Esophagus squamous epithelium (tissue), 4 donors: ENCODE measurements at regions not wholly inside any gene's neighbourhood (a gene's known extent, or its start where the extent isn't known, plus 50 kb on each side); places are given as distances from the start of the nearest gene placed in this dataset.

Experiments
- POLR2A ChIP-seq, 4 donors: fragments of 450-650 bp; IDR thresholded peaks; one replicate each; pipeline ENCODE4 v1.6.1; 2017; ENCODE audit warnings: antibody characterized with exemption in 4 of 4, mild to moderate bottlenecking in 4 of 4, moderate library complexity in 3 of 4
- TF ChIP-seq, protein P1 (sequence below), 6 experiments: fragments of 450-650 bp in 4 of 6; fragments of 200-600 bp in 2 of 6; sonication (generic) in 2 of 6; IDR thresholded peaks; one replicate each; pipeline ENCODE4 v1.5.1; 2016 to 2019; ENCODE audit warnings: antibody characterized with exemption in 6 of 6, mild to moderate bottlenecking in 4 of 6, moderate library complexity in 4 of 6

DNA sequence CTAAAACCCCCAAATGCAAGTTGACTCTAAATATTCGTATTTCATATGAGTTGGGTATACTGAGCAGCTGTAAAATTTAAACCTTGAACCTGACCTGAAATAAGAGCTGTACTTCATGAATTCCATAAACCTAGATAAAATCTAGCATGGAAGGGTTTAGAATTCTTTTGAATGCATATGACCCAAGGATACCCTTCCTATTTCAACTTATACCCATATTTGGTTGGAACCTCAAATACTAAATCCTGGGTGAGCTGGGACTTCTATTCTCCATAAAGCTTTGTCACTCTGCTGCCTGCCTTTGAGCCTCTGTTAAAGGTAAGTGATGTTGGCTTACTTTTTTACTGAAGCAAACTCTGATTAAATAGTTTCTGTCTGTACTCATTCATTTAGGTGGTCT is 994.6 kb downstream of the SUCLG1 start:
- TF ChIP-seq, protein P1, sequence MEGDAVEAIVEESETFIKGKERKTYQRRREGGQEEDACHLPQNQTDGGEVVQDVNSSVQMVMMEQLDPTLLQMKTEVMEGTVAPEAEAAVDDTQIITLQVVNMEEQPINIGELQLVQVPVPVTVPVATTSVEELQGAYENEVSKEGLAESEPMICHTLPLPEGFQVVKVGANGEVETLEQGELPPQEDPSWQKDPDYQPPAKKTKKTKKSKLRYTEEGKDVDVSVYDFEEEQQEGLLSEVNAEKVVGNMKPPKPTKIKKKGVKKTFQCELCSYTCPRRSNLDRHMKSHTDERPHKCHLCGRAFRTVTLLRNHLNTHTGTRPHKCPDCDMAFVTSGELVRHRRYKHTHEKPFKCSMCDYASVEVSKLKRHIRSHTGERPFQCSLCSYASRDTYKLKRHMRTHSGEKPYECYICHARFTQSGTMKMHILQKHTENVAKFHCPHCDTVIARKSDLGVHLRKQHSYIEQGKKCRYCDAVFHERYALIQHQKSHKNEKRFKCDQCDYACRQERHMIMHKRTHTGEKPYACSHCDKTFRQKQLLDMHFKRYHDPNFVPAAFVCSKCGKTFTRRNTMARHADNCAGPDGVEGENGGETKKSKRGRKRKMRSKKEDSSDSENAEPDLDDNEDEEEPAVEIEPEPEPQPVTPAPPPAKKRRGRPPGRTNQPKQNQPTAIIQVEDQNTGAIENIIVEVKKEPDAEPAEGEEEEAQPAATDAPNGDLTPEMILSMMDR (IDR thresholded peaks at IDR 0.05), result no peak
- no peak for TF ChIP-seq POLR2A (IDR thresholded peaks at IDR 0.05)
